Right lobe of liver (tissue), 6 donors: ENCODE measurements at regions not wholly inside any gene's neighbourhood (a gene's known extent, or its start where the extent isn't known, plus 50 kb on each side); places are given as distances from the start of the nearest gene placed in this dataset.
"Not testable (repeated sequence)": the region's sequence is repeated elsewhere in the genome, so short reads cannot be mapped to it uniquely, and the experiment has no call there.

Experiments used
- ATAC-seq, 4 donors: fragments of 200-7000 bp; cut with Tn5 transposase; one replicate each; pipeline ENCODE4 v1.9.1; 2020; ENCODE audit warnings: mild to moderate bottlenecking in 4 of 4, moderate library complexity in 4 of 4
- DNase-seq, 3 donors: peaks; one replicate each; pipeline ENCODE4 v3.0.0-alpha.2; 2020
- H3K27ac ChIP-seq, 3 donors: fragments of 200-600 bp; one replicate each; pipeline ENCODE4 v1.8.0; 2022
- H3K27me3 ChIP-seq, 2 donors: fragments of 200-600 bp; one replicate each; pipeline ENCODE4 v1.8.0; 2022
- H3K36me3 ChIP-seq, 4 donors: fragments of 200-600 bp; sonication (generic) in 1 of 4; one replicate each; pipeline versions ENCODE4 v1.5.1 to v1.8.0; 2017 to 2022; ENCODE audit warnings: control low read depth in 1 of 4
- H3K4me1 ChIP-seq, 4 donors: fragments of 200-600 bp; sonication (generic) in 1 of 4; one replicate each; pipeline versions ENCODE4 v1.5.1 to v1.8.0; 2017 to 2022; ENCODE audit warnings: control low read depth in 1 of 4
- H3K4me3 ChIP-seq, 3 donors: fragments of 200-600 bp; one replicate each; pipeline ENCODE4 v1.8.0; 2022
- H3K9me3 ChIP-seq, 4 donors: fragments of 200-600 bp; sonication (generic) in 1 of 4; one replicate each; pipeline versions ENCODE4 v1.5.1 to v1.8.0; 2017 to 2022; ENCODE audit warnings: control low read depth in 1 of 4
- CTCF ChIP-seq, 4 donors: fragments of 200-600 bp in 3 of 4; fragments of 450-650 bp in 1 of 4; IDR thresholded peaks; one replicate each; pipeline versions ENCODE4 v1.5.1 to v1.8.0; 2016 to 2022; ENCODE audit warnings: antibody characterized with exemption in 4 of 4, mild to moderate bottlenecking in 2 of 4
- POLR2A ChIP-seq: fragments of 450-650 bp; IDR thresholded peaks from one replicate; pipeline ENCODE4 v1.6.1; 2017; ENCODE audit warnings: antibody characterized with exemption, mild to moderate bottlenecking
- WGBS: methylation state at CpG from one replicate; pipeline ENCODE4 v1.1.6; 2018; ENCODE audit warnings: low coverage, low lambda C conversion rate; ENCODE audit not compliant: insufficient coverage; ENCODE audit errors: missing lambda C conversion rate; 5-methylcytosine and 5-hydroxymethylcytosine counted together
- intact Hi-C, 2 donors: fragments of 100-400 bp; cut with DNase I; formaldehyde crosslinking; loops; one replicate each; pipeline versions ENCODE4 v1.11.2 to v1.14.1; 2022
- donor health status: DM: no; HTN: yes; CAD: no.
- donor health status: DM: no; HTN: no; CAD: no.
- donor health status: DM: no; HTN: no; CAD: no.
- donor health status: DM: no; HTN: yes; CAD: no.
- donor health status: DM: no; HTN: yes; CAD: no.

GRCh38 chr3:34077417-34078195 lies 279.2 kb downstream of the PDCD6IP start:
- intact Hi-C loops, result no loop called here
- TF ChIP-seq CTCF (IDR thresholded peaks at IDR 0.05) (no peak), POLR2A (no peak)
- H3K27me3 ChIP-seq, result no peaks in the 10 kb centered on the region
- no peak for ATAC-seq
- no peak for DNase-seq
- H3K27ac ChIP-seq, result no peak overlapping the region
- H3K9me3 ChIP-seq, result no peaks in the 10 kb centered on the region
- WGBS, result 59% methylated on average over 11 of the region's 13 CpGs
- H3K36me3 ChIP-seq, result no peaks in the 10 kb centered on the region
- H3K4me1 ChIP-seq, result no peaks in the 10 kb centered on the region
- H3K4me3 ChIP-seq, result no peak overlapping the region

DNA sequence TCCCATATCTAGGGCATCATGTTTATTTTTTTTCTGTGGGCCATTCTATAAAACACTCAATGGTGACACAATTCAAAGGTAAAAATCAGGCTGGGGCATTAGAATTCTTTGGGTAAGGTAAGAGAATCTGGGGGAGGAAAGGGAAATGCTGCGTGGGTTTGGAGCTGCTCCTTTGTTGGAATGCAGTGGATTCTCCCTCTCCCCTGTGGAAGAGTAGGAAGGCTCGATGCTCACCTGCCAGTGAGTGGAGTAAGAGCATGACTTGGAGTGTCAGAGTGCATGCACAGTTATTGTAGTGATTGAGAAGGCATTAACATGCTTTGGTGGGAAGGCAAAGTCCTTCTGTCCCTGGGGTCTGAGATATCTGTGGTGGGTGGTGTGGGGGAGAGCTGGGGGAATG lies 280.0 kb downstream of the PDCD6IP start:
- Histone ChIP-seq H3K4me1 (no peaks in the 10 kb centered on the region), H3K36me3 (no peaks in the 10 kb centered on the region), H3K27me3 (no peaks in the 10 kb centered on the region), H3K9me3 (no peaks in the 10 kb centered on the region), H3K27ac (no peak overlapping the region), H3K4me3 (no peak overlapping the region)
- DNase-seq (no peak), ATAC-seq (no peak)
- no peak for TF ChIP-seq POLR2A
- no peak for TF ChIP-seq CTCF (IDR thresholded peaks at IDR 0.05)
- 37% methylated on average over 2 of the region's 2 CpGs for WGBS
- intact Hi-C loops, result no loop called here

- H3K27ac ChIP-seq, H3K27me3 ChIP-seq, H3K9me3 ChIP-seq, H3K4me3 ChIP-seq, ATAC-seq, H3K4me1 ChIP-seq, DNase-seq, H3K36me3 ChIP-seq, intact Hi-C loops: not testable (repeated sequence)
- 73% methylated on average over 3 of the region's 3 CpGs for WGBS
Observed at GRCh38 chr3:34079849-34080248, 281.4 kb downstream of the PDCD6IP start.

GRCh38 chr3:34090379-34090778 lies 291.9 kb downstream of the PDCD6IP start:
- H3K9me3 ChIP-seq, H3K4me3 ChIP-seq, H3K4me1 ChIP-seq, H3K27ac ChIP-seq, ATAC-seq, intact Hi-C loops, H3K36me3 ChIP-seq, DNase-seq, H3K27me3 ChIP-seq: not testable (repeated sequence)
- 91% methylated on average over 4 of the region's 7 CpGs for WGBS

GRCh38 chr3:34090876-34091275 lies 292.4 kb downstream of the PDCD6IP start:
- H3K27ac ChIP-seq, result no peak overlapping the region
- no peaks in the 10 kb centered on the region for H3K27me3 ChIP-seq
- intact Hi-C loops, result no loop called here
- no peaks in the 10 kb centered on the region for H3K36me3 ChIP-seq
- ATAC-seq (no peak), DNase-seq (no peak)
- 20% methylated on average over 1 of the region's 4 CpGs for WGBS
- no peak overlapping the region for H3K4me3 ChIP-seq
- no peak for TF ChIP-seq POLR2A
- TF ChIP-seq CTCF (IDR thresholded peaks at IDR 0.05), result no peak
- no peaks in the 10 kb centered on the region for H3K9me3 ChIP-seq
- no peaks in the 10 kb centered on the region for H3K4me1 ChIP-seq

- H3K36me3 ChIP-seq, DNase-seq, H3K4me1 ChIP-seq, intact Hi-C loops, H3K9me3 ChIP-seq, H3K27ac ChIP-seq, H3K4me3 ChIP-seq, ATAC-seq, H3K27me3 ChIP-seq: not testable (repeated sequence)
- WGBS, result 75% methylated on average over 4 of the region's 9 CpGs
Observed at GRCh38 chr3:34094280-34094679, 295.9 kb downstream of the PDCD6IP start.
